ENCODE measurements at regions not wholly inside any gene's neighbourhood (a gene's known extent, or its start where the extent isn't known, plus 50 kb on each side); places are given as distances from the start of the nearest gene placed in this dataset.

DNA sequence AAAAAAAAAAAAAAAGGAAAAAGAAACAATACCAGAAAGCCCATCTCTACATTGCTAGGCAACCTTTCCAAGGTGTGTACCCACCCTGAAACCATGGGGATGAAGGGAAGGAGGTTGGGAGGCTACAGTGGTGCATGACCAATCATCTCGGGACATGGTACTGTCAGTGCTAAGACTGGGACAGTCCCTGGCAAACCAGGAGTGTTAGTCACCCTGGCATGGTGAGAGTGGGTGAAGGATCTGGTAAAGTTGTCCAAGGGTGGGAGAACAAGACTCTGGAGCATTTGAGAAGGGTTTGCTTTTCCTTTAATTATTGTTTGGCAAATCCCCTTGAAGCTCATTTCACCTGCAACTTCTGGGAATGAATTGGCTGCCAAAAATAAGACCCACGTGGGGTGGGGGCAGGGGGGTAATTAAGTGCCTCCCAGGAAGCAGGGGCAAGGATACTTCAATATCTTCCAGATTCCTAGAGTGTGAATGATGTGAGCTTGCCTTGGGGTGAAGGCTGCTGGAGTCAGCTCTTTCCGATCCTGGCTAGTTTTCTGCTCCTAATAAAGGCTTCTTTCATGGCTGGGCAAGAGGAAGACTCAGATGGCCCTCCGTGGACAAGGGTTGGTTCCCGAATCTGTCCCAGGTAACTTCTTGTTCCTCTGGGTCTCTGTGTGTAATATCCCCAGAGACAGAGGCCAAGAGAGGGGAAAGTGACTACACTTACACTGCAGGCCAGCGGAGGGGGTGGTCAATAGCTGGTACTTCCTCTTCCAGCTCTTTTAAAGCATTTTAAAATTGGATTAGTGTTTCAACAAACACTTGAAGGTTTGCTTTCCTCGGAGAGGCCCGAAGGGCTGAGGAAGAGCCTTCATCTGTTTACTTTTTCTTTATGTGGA lies 61.6 kb upstream of the SPRY4 start:
- DNase-seq (ENCODE audit: low read depth in 4 of 4, low spot score in 3 of 4) = no peak

DNA sequence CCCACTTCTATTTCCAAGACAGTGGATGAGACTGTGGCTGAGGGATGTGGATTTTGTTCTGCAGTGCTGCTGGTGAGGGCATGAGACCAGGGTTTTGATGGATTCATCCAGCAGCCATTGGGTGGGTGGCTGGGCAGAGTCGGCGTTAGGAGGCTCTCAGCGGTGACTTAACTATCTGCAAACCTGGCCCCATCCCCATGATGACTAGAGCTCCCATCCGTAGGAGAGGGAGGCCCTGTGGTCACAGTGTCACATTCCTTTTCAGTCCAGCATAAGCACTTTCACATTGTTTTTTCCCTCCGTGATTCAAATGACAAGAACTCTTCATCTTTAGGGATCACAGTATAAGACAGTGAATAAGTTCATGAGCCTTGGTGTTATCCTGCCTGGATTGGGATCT lies 60.4 kb upstream of the SPRY4 start:
- no peak for DNase-seq (ENCODE audit: low read depth in 4 of 4, low spot score in 3 of 4)

DNA sequence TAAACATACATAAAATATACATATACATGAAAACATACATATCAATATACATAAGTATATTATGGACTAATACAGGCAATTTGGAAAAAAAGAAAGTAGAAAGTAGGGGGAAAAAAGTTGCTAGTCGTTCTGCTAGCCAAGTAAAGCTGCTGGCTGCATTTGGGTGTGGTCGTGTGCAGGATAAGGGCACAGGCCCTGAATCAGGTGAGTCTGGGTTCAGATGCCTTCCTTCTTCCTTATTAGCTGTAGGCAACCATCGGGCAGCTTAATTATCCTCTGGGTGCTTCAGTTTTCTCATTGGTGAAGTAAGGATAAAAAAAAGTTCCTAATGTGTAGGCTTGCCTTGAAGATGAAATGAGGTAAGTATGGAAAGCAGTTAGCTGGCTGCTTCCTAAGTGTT lies 59.2 kb upstream of the SPRY4 start:
- no peak for DNase-seq (ENCODE audit: low read depth in 4 of 4, low spot score in 3 of 4)

DNA sequence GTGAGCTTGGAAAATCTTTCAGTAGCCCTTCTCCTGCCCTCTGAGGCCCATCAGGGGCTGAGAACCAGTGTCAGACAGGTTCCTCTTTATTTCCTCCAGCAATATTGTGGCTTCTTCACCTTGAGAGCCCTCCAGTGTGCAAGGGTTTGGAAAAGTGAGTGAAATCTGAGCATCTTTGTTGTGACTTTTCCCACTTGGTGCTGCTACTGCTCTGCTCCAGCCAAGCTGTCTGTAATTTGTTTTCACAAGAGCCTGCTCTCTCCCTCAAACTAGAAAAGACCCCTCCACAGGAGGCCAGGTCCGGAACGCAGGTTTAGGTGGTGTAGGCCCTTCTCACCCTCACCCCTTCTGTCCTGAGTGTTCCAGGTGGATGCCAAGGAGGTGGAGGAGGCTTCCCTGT lies 57.4 kb upstream of the SPRY4 start:
- DNase-seq (ENCODE audit: low read depth in 4 of 4, low spot score in 3 of 4) = no peak

DNA sequence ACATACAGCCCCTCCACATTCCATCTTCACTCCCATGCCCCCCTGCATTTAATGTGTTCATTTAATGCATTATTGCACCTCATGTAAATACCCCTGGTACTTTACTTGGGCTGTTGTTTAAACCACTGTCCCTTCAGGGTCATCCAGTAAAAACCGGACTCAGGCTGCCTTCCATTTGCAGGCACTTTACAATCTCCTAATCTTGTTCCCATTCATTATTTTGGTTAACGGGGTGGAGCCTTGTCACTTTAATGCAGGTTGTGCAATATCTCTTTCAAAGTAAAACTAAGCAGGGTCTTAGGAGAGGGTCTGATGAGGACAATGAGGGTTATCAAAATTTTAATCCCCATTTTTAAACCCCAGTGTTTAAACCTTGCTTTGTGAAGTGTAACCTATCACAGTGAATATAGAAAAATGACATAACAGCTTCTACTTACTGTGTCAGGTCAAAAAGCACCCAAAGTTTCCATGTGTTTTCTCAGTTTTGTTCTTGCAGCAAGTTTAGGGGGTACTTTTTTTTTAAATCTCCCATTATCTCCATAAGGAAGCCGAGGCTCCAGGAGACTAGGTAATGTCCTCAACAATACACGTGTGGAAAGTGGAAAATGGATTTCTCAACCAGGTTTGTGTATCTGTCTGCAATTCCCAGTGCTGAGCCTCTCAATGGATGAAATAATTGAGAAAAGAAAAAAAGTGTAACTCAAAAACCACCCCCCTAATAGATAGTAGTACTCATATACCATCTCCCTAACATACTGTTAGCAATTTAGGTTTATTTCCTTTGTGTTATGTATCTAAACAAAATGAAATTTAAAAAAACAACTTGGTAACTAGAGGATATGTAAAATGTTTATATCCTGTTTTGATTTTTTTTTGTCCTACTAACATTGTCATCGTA lies 54.2 kb upstream of the SPRY4 start:
- no peak for DNase-seq (ENCODE audit: low read depth in 4 of 4, low spot score in 3 of 4)

DNA sequence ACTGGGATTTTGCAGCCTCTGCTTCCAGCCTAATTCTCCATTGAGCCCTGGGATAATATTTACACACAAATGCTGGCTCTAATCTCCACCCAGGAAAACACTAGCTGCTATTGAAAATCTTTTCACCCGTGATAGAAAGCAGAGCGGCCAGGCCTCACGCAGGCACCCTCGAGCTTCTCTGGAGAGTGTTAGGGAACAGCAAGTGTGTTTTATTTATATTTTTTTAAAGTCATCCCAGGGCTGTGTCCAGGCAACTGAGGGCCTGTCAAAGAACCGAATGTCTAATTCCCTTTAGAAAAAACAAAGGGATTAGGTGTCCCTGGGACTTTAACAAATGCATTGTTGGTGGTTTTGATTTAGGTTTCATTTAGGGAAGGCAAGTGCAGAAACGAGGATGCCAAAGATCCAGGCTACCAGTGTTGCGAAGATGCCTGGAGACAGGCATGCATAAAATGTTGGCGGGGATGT lies 51.2 kb upstream of the SPRY4 start:
- no peak for DNase-seq (ENCODE audit: low read depth in 4 of 4, low spot score in 3 of 4)

All from right renal pelvis (tissue), 4 donors.